HEK293 (cell line): ENCODE measurements at regions not wholly inside any gene's neighbourhood (a gene's known extent, or its start where the extent isn't known, plus 50 kb on each side); places are given as distances from the start of the nearest gene placed in this dataset.
A peak's percentile ranks its signal among the peaks of the same experiment; 100 is the strongest.
"Not testable (repeated sequence)": the region's sequence is repeated elsewhere in the genome, so short reads cannot be mapped to it uniquely, and the experiment has no call there.

Source experiments
- CTCF ChIA-PET: fragments of 350-600 bp; formaldehyde crosslinking; extraction: SDS; loops from one replicate; lab custom pipeline; 2021; ENCODE audit warnings: antibody characterized with exemption; lab: Yijun Ruan, JAX
- POLR2A ChIA-PET: fragments of 300-600 bp; formaldehyde crosslinking; extraction: SDS; loops from one replicate; lab custom pipeline; 2020; ENCODE audit warnings: antibody characterized with exemption, inconsistent platforms; lab: Yijun Ruan, JAX
- H3K27ac ChIP-seq: fragments of 200-500 bp; sonication (Bioruptor generic); 2 replicates; pipeline ENCODE4 v1.5.1; 2014; ENCODE audit warnings: low read depth, low read length, control low read depth, inconsistent platforms; ENCODE audit errors: extremely low read depth
- H3K36me3 ChIP-seq, 2 experiments: fragments of 200-500 bp in 1 of 2; sonication (Bioruptor generic) in 1 of 2; 1 replicate in 1 of 2; 2 replicates in 1 of 2; pipeline ENCODE4 v1.5.1; 2014 to 2017; ENCODE audit warnings: inconsistent platforms in 2 of 2, low read length in 2 of 2; ENCODE audit not compliant: control insufficient read depth in 2 of 2, insufficient read depth in 1 of 2
- H3K4me1 ChIP-seq: fragments of 200-500 bp; sonication (Bioruptor generic); 2 replicates; pipeline ENCODE4 v1.5.1; 2014; ENCODE audit warnings: mild to moderate bottlenecking, low read length, inconsistent platforms; ENCODE audit not compliant: control insufficient read depth, insufficient read depth
- H3K4me3 ChIP-seq: 2 replicates; pipeline ENCODE4 v1.5.1; 2011; ENCODE audit warnings: low read depth, mild to moderate bottlenecking, control low read depth, low read length, moderate library complexity
- H3K9me3 ChIP-seq: fragments of 200-500 bp; sonication (Bioruptor generic); 2 replicates; pipeline ENCODE4 v1.5.1; 2014; ENCODE audit warnings: low read depth, low read length, inconsistent platforms; ENCODE audit not compliant: control insufficient read depth, insufficient read depth
- HOXA7 ChIP-seq: sonication (generic); formaldehyde crosslinking; IDR thresholded peaks from 2 replicates; pipeline ENCODE4 v1.8.1; 2022; ENCODE audit warnings: missing genetic modification reagents, borderline replicate concordance
- ZBTB20 ChIP-seq: fragments of 450-650 bp; formaldehyde crosslinking; IDR thresholded peaks from 2 replicates; pipeline ENCODE4 v1.5.1; 2016; ENCODE audit warnings: missing biosample characterization, missing genetic modification characterization
- ZBTB8A ChIP-seq: fragments of 450-650 bp; formaldehyde crosslinking; IDR thresholded peaks from 2 replicates; pipeline ENCODE4 v1.5.1; 2016; ENCODE audit warnings: missing biosample characterization, missing genetic modification characterization
- ZFP37 ChIP-seq: fragments of 450-650 bp; formaldehyde crosslinking; IDR thresholded peaks from 2 replicates; pipeline ENCODE4 v1.5.1; 2016; ENCODE audit warnings: missing biosample characterization, missing genetic modification characterization
- ZFP69B ChIP-seq: fragments of 450-650 bp; formaldehyde crosslinking; IDR thresholded peaks from 2 replicates; pipeline ENCODE4 v1.5.1; 2016; ENCODE audit warnings: missing biosample characterization, missing genetic modification characterization
- ZNF112 ChIP-seq: fragments of 450-650 bp; formaldehyde crosslinking; IDR thresholded peaks from 2 replicates; pipeline ENCODE4 v1.5.0; 2017; ENCODE audit warnings: missing biosample characterization, missing genetic modification characterization
- ZNF114 ChIP-seq: fragments of 450-650 bp; formaldehyde crosslinking; IDR thresholded peaks from 2 replicates; pipeline ENCODE4 v1.5.0; 2017; ENCODE audit warnings: missing biosample characterization, missing genetic modification characterization
- ZNF211 ChIP-seq: fragments of 450-650 bp; formaldehyde crosslinking; IDR thresholded peaks from 2 replicates; pipeline ENCODE4 v1.5.1; 2016; ENCODE audit warnings: low read depth, missing biosample characterization, missing genetic modification characterization
- ZNF221 ChIP-seq: fragments of 450-650 bp; formaldehyde crosslinking; IDR thresholded peaks from 2 replicates; pipeline ENCODE4 v1.5.1; 2017; ENCODE audit warnings: missing biosample characterization, missing genetic modification characterization, borderline replicate concordance
- ZNF223 ChIP-seq: fragments of 450-650 bp; formaldehyde crosslinking; IDR thresholded peaks from 2 replicates; pipeline ENCODE4 v1.5.1; 2016; ENCODE audit warnings: missing biosample characterization, missing genetic modification characterization
- ZNF302 ChIP-seq: fragments of 450-650 bp; formaldehyde crosslinking; IDR thresholded peaks from 2 replicates; pipeline ENCODE4 v1.5.1; 2016; ENCODE audit warnings: missing biosample characterization, missing genetic modification characterization, low read depth
- ZNF335 ChIP-seq: fragments of 450-650 bp; formaldehyde crosslinking; conservative IDR thresholded peaks from 2 replicates; pipeline ENCODE4 v1.5.1; 2016; ENCODE audit warnings: missing biosample characterization, missing genetic modification characterization
- ZNF354C ChIP-seq: fragments of 450-650 bp; formaldehyde crosslinking; IDR thresholded peaks from 2 replicates; pipeline ENCODE4 v1.5.1; 2016; ENCODE audit warnings: missing biosample characterization, missing genetic modification characterization, low read depth, borderline replicate concordance
- ZNF423 ChIP-seq: fragments of 450-650 bp; formaldehyde crosslinking; IDR thresholded peaks from 2 replicates; pipeline ENCODE4 v1.5.1; 2016; ENCODE audit warnings: missing biosample characterization, missing genetic modification characterization
- ZNF561 ChIP-seq: fragments of 450-650 bp; IDR thresholded peaks from 2 replicates; pipeline ENCODE4 v1.5.1; 2018; ENCODE audit warnings: missing biosample characterization, missing genetic modification characterization, borderline replicate concordance
- ZNF585B ChIP-seq: fragments of 450-650 bp; formaldehyde crosslinking; IDR thresholded peaks from 2 replicates; pipeline ENCODE4 v1.5.1; 2016; ENCODE audit warnings: missing biosample characterization, missing genetic modification characterization
- ZNF660 ChIP-seq: fragments of 450-650 bp; IDR thresholded peaks from 2 replicates; pipeline ENCODE4 v1.5.1; 2018; ENCODE audit warnings: missing biosample characterization, mild to moderate bottlenecking, missing genetic modification characterization
- ZNF707 ChIP-seq: fragments of 450-650 bp; formaldehyde crosslinking; IDR thresholded peaks from 2 replicates; pipeline ENCODE4 v1.5.1; 2016; ENCODE audit warnings: missing biosample characterization, missing genetic modification characterization
- ZNF791 ChIP-seq: fragments of 450-650 bp; formaldehyde crosslinking; IDR thresholded peaks from 2 replicates; pipeline ENCODE4 v1.5.1; 2016; ENCODE audit warnings: missing biosample characterization, missing genetic modification characterization
- ZSCAN16 ChIP-seq: fragments of 450-650 bp; formaldehyde crosslinking; IDR thresholded peaks from 2 replicates; pipeline ENCODE4 v1.5.1; 2016; ENCODE audit warnings: missing biosample characterization, missing genetic modification characterization
- ZXDB ChIP-seq: fragments of 450-650 bp; formaldehyde crosslinking; IDR thresholded peaks from 2 replicates; pipeline ENCODE4 v1.5.1; 2016; ENCODE audit warnings: missing biosample characterization, missing genetic modification characterization
- TF ChIP-seq, protein P1 (sequence below): IDR thresholded peaks from 2 replicates; pipeline ENCODE4 v1.6.1; 2011; ENCODE audit warnings: mild to moderate bottlenecking, low read depth, low read length, borderline replicate concordance
- TF ChIP-seq, protein P2 (sequence below): fragments of 450-650 bp; formaldehyde crosslinking; IDR thresholded peaks from 2 replicates; pipeline ENCODE4 v1.5.1; 2017; ENCODE audit warnings: missing biosample characterization, missing genetic modification characterization

- no peak overlapping the region for H3K4me3 ChIP-seq
- H3K36me3 ChIP-seq: no peaks in the 10 kb centered on the region
- H3K4me1 ChIP-seq: no peaks in the 10 kb centered on the region
- no peak overlapping the region for H3K27ac ChIP-seq
- no peaks in the 10 kb centered on the region for H3K9me3 ChIP-seq
- ChIA-PET POLR2A (no interaction called here), CTCF (no interaction called here)
- TF ChIP-seq ZNF112 (tag by site-specific recombination) (no peak), ZBTB8A (no peak), ZNF585B (tag by site-specific recombination) (no peak), ZNF223 (tag by site-specific recombination) (no peak), ZNF660 (tag by site-specific recombination) (no peak), ZNF221 (no peak), ZNF707 (tag by site-specific recombination) (no peak), ZFP69B (no peak), ZFP37 (tag by site-specific recombination) (no peak), ZNF211 (tag by site-specific recombination) (no peak), ZNF114 (no peak)
Measured at GRCh38 chr2:221958224-221958623, 340.6 kb downstream of the PAX3 start.

DNA sequence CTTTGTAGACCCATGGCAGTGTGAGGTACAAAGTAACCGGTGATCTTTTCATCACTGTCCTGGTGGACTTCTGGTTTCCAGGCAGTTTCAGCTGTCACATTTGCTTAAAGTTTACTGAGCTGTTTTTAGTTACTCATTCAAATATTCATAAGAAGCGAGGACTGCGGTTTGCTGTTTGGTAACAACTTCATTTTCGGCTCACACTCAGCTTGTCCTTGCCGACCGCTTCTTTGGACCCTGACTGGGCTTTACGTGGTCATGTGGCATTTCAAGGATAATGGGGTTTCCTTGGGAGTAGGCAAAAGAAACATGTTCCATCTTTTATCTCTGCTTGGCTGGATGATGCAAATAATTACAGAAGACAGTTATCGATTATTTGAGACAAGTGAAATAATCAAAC is 350.7 kb downstream of the PAX3 start:
- Histone ChIP-seq H3K4me1 (0 out of 2 replicates have a peak, but pooled peaks cover 3% of the 10 kb centered on the region), H3K9me3 (no peaks in the 10 kb centered on the region)
- POLR2A ChIA-PET: no interaction called here

GRCh38 chr2:221944452-221944851 is 354.3 kb downstream of the PAX3 start:
- H3K4me1 ChIP-seq, H3K36me3 ChIP-seq, H3K9me3 ChIP-seq, CTCF ChIA-PET, H3K4me3 ChIP-seq, POLR2A ChIA-PET, H3K27ac ChIP-seq: not testable (repeated sequence)

More for the DNA sequence above, 350.7 kb downstream of the PAX3 start:
- TF ChIP-seq ZNF585B (tag by site-specific recombination) (no peak), HOXA7 (no peak), ZNF335 (tag by site-specific recombination) (no peak), ZNF423 (no peak), ZNF354C (no peak), ZNF112 (tag by site-specific recombination) (no peak), ZSCAN16 (no peak), ZBTB20 (tag by site-specific recombination) (no peak), ZNF211 (tag by site-specific recombination) (no peak), ZXDB (tag by site-specific recombination) (no peak), ZNF561 (tag by site-specific recombination) (no peak)
- TF ChIP-seq, protein P1, sequence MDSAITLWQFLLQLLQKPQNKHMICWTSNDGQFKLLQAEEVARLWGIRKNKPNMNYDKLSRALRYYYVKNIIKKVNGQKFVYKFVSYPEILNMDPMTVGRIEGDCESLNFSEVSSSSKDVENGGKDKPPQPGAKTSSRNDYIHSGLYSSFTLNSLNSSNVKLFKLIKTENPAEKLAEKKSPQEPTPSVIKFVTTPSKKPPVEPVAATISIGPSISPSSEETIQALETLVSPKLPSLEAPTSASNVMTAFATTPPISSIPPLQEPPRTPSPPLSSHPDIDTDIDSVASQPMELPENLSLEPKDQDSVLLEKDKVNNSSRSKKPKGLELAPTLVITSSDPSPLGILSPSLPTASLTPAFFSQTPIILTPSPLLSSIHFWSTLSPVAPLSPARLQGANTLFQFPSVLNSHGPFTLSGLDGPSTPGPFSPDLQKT: no peak
- no peaks in the 10 kb centered on the region for H3K36me3 ChIP-seq
- no peak overlapping the region for H3K4me3 ChIP-seq
- no peak overlapping the region for H3K27ac ChIP-seq
- CTCF ChIA-PET: no interaction called here

DNA sequence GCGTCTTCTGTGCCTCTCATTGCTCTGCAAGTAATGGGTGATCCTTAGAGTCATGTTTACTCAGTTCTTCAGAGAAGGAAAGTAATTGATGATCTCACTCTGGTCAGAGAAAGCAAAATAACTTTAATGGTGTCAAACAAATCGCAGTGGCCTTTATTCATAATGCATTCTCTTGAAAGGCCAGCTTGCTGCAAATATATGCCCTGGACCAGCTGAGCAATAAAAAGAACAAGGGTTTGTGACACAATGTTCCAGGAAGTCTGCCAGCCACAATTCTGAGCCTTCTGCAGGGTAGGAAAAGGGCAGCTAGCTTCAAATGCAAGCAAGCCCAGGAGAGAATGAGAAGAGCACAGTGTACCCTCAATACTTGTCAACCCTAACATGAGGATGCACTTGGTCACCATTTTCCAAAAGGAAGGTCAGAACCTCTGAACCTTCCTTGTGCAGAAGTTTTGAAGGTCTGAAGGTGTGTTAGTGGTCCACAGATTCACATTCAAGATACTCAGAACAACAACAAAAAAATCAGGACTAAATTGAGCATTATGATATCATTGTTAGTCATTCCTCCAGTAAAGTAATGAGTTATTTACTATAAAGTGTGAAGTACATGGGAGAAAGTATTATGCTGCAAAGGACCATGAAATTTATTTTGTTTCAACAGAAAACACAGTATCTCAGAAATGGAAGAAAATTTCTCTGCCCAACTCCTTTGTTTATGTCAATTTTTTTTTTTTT is 355.6 kb downstream of the PAX3 start:
- Histone ChIP-seq H3K9me3 (no peaks in the 10 kb centered on the region), H3K36me3 (no peaks in the 10 kb centered on the region), H3K4me1 (0 out of 2 replicates have a peak, but pooled peaks cover 3% of the 10 kb centered on the region), H3K4me3 (no peak overlapping the region), H3K27ac (no peak overlapping the region)
- TF ChIP-seq ZNF791 (tag by site-specific recombination) (no peak), ZNF302 (tag by site-specific recombination) (no peak)
- TF ChIP-seq, protein P2, sequence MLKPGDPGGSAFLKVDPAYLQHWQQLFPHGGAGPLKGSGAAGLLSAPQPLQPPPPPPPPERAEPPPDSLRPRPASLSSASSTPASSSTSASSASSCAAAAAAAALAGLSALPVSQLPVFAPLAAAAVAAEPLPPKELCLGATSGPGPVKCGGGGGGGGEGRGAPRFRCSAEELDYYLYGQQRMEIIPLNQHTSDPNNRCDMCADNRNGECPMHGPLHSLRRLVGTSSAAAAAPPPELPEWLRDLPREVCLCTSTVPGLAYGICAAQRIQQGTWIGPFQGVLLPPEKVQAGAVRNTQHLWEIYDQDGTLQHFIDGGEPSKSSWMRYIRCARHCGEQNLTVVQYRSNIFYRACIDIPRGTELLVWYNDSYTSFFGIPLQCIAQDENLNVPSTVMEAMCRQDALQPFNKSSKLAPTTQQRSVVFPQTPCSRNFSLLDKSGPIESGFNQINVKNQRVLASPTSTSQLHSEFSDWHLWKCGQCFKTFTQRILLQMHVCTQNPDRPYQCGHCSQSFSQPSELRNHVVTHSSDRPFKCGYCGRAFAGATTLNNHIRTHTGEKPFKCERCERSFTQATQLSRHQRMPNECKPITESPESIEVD (tag by site-specific recombination): peak; percentile 64
- CTCF ChIA-PET: no interaction called here
- POLR2A ChIA-PET: no interaction called here
